Activated CD4-positive, alpha-beta T cell treated with anti-CD3 and anti-CD28 coated beads, Interleukin-2, amount 10 ng/mL, durations not matched to agents 7 days and 5 days (primary cell): ENCODE measurements at regions not wholly inside any gene's neighbourhood (a gene's known extent, or its start where the extent isn't known, plus 50 kb on each side); places are given as distances from the start of the nearest gene placed in this dataset.
"Not testable (repeated sequence)": the region's sequence is repeated elsewhere in the genome, so short reads cannot be mapped to it uniquely, and the experiment has no call there.

Experiments
- CTCF ChIA-PET: fragments of 350-600 bp; sonication (Branson Sonifier 250); formaldehyde crosslinking; loops from one replicate; lab custom pipeline; 2021; ENCODE audit warnings: antibody characterized with exemption; lab: Charles Lee
- POLR2A ChIA-PET: fragments of 350-600 bp; sonication (Branson Sonifier 250); formaldehyde crosslinking; loops from one replicate; lab custom pipeline; 2021; ENCODE audit warnings: antibody characterized with exemption; lab: Charles Lee
- DNase-seq: peaks from one replicate; pipeline ENCODE4 v3.0.0-alpha.2; 2020
- H3K27ac Mint-ChIP-seq: one replicate; pipeline ENCODE4 v1.8.0; 2021; ENCODE audit warnings: mild to moderate bottlenecking, moderate library complexity, mixed read lengths
- H3K27me3 Mint-ChIP-seq: one replicate; pipeline ENCODE4 v1.8.0; 2021; ENCODE audit warnings: mixed read lengths
- H3K36me3 Mint-ChIP-seq: one replicate; pipeline ENCODE4 v1.8.0; 2021; ENCODE audit warnings: low read depth, mixed read lengths
- H3K4me1 Mint-ChIP-seq: one replicate; pipeline ENCODE4 v1.8.0; 2021; ENCODE audit warnings: mixed read lengths
- H3K4me3 Mint-ChIP-seq: one replicate; pipeline ENCODE4 v1.8.0; 2021; ENCODE audit warnings: mild to moderate bottlenecking, moderate library complexity, mixed read lengths
- H3K9me3 Mint-ChIP-seq: one replicate; pipeline ENCODE4 v1.8.0; 2021; ENCODE audit warnings: mixed read lengths

DNA sequence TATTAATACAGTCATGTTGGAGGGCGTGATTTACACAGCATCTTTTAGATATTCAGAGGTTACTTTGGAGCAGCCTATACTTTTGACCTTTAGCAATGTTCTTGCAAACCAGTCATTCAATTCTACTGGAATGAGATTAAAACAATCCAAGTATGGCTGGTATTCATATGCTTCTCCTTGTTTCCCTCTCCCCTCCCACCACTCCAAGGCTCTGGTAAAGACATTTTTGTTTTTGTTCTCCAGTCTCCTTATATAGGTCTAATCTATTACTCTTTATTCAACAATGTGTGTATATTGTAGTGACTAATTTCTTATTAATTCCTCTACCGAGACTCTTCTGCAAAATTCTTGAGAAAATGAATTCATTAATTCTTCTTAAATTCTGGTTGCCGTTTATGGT lies 465.1 kb upstream of the ZNF337 start:
- POLR2A ChIA-PET, H3K9me3 Mint-ChIP-seq, H3K27ac Mint-ChIP-seq, H3K4me1 Mint-ChIP-seq, H3K4me3 Mint-ChIP-seq, CTCF ChIA-PET, DNase-seq, H3K27me3 Mint-ChIP-seq, H3K36me3 Mint-ChIP-seq: not testable (repeated sequence)

DNA sequence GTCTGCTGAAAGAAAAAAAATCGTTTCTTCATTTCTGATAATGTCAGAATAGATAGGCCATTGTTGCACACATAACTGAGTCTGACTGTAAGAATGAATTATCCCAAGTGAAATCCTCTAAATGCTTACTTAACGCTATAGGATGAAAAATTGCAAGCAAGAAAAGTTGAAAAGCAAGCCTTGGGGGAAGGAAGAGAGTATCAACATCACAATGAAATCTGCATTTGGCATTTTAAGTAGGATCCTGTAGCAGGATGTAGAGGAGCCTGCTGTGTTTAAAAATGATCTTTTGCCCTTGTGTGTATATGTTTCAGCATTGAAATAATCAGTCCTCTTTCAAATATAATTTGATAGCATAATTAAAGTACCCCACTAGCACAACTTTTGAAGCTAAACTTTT lies 464.3 kb upstream of the ZNF337 start:
- H3K4me1 Mint-ChIP-seq, H3K9me3 Mint-ChIP-seq, H3K27ac Mint-ChIP-seq, H3K36me3 Mint-ChIP-seq, POLR2A ChIA-PET, H3K27me3 Mint-ChIP-seq, DNase-seq, H3K4me3 Mint-ChIP-seq, CTCF ChIA-PET: not testable (repeated sequence)

DNA sequence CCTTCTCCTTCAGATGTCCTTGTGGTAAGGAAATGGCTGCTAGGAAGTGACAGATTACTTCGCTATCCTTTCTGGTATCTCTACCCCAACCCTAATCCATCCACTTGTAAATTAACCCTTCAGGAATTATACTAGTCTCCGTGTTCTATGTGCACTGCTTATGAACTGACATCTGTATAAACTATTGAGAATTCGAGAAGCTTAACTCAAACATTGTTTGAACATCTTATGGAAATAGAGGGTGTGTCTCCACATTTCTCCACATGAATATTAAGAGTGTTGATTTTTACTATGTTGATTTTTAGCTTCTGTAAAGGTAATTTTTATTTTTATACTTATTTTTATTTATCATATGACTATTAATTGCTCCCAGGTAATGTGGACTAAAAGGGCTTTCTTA lies 457.6 kb upstream of the ZNF337 start:
- POLR2A ChIA-PET: no interaction called here
- no peak for DNase-seq
- H3K36me3 Mint-ChIP-seq: no peaks in the 10 kb centered on the region

DNA sequence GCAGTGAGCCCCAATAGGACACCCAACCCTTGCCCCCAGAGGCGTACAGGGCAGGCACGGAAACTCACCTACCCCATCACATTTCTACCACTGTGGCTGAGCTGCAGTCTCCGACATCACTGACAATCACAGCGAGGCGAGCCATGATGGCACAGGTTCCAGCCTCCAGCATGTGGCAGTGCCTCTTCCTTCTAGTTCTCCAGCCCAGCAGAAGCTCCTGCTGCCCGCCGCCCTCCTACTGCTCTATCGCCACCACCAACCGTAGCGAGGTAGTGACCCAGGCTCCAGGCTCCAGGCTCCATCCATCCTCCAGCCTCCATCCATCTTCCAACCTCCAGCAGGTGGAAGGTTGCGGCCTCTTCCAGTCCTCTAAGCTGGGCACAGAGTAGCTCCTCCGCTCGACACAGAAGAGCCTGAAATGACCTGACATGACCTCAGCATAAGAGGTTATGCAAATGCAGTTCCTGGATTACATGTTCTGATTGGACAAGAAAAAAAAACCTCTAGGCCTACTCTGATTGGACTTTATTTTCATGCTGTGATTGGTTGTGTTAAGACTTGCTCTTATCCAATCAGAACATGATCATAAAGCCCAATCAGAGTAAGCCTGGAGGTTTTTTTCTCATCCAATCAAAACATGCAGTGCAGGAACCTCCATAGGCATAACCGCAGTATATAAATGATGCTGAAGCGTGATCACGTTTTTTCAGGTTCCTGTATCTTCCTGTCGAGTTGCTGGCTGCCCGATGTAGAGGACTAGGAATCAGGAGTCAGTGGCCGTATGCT lies 438.9 kb upstream of the ZNF337 start:
- H3K27me3 Mint-ChIP-seq: no peaks in the 10 kb centered on the region
- DNase-seq: no peak
- H3K27ac Mint-ChIP-seq: no peak overlapping the region
- ChIA-PET POLR2A (no interaction called here), CTCF (no interaction called here)
- no peaks in the 10 kb centered on the region for H3K4me1 Mint-ChIP-seq
- peaks cover 5% of the 10 kb centered on the region for H3K9me3 Mint-ChIP-seq
- H3K4me3 Mint-ChIP-seq: no peak overlapping the region
- no peaks in the 10 kb centered on the region for H3K36me3 Mint-ChIP-seq

More for the DNA sequence above, 457.6 kb upstream of the ZNF337 start:
- CTCF ChIA-PET: no interaction called here
- Mint-ChIP-seq H3K27me3 (no peaks in the 10 kb centered on the region), H3K4me1 (no peaks in the 10 kb centered on the region), H3K27ac (no peak overlapping the region), H3K9me3 (no peaks in the 10 kb centered on the region), H3K4me3 (no peak overlapping the region)

DNA sequence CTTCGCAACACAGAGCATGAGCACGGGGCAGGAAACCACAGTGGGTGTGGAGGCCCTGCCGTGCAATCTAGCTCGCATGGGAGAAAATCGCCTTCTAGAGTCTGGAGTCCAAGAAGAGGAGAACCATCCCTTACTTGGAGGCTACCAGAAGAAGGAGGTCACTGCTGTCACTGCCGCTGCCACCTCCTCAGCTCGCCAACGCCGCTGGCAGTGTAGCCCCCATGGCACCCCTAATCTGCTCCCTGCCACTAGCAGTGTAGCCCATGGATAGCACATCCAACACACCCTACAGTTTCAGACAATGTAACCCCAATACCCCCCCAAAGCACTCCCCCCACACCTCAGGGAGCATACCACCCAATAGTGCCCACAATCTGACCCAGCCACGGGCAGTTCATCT lies 438.0 kb upstream of the ZNF337 start:
- Mint-ChIP-seq H3K4me3 (no peak overlapping the region), H3K4me1 (no peaks in the 10 kb centered on the region), H3K36me3 (no peaks in the 10 kb centered on the region), H3K27ac (no peak overlapping the region), H3K9me3 (peaks cover 8% of the 10 kb centered on the region), H3K27me3 (no peaks in the 10 kb centered on the region)
- ChIA-PET POLR2A (no interaction called here), CTCF (no interaction called here)
- no peak for DNase-seq

DNA sequence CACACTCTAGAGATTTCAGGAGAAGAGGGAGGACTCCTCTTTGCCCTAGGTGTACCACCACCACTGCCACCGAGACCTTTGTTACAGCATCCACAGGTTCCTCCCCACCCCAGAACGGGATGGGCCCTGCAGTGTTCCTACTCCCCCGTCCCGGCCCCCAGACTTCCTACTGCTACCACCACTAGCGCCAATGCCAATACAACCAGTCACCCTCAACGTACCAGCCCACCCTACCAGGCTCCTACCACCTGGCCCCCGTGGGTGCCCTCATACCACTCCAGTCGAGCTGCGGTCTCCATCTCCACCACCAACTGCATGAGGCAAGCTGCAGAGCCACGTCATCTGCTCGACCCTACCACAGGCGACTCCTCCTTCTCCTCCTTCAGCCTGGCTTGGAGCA lies 437.1 kb upstream of the ZNF337 start:
- H3K4me1 Mint-ChIP-seq, H3K27ac Mint-ChIP-seq, POLR2A ChIA-PET, CTCF ChIA-PET, H3K9me3 Mint-ChIP-seq, H3K27me3 Mint-ChIP-seq, H3K4me3 Mint-ChIP-seq, DNase-seq, H3K36me3 Mint-ChIP-seq: not testable (repeated sequence)

DNA sequence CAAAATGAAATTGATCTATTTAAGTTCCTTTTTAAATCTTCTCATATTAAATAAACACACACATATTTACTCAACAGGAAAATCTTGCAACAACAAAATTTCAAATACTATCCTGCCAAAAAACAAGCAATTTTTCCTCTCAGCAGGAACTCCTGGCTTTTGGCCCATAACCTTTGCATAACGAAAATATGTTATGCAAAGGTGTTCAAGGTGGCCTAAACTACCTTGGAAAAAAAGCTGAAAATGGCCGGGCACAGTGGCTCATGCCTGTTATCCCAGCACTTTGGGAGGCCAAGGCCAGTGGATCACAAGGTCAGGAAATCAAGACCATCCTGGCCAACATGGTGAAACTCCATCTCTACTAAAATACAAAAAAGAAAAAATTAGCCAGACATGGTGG lies 424.3 kb upstream of the ZNF337 start:
- H3K27me3 Mint-ChIP-seq, CTCF ChIA-PET, H3K27ac Mint-ChIP-seq, H3K9me3 Mint-ChIP-seq, H3K4me1 Mint-ChIP-seq, H3K36me3 Mint-ChIP-seq, H3K4me3 Mint-ChIP-seq, POLR2A ChIA-PET, DNase-seq: not testable (repeated sequence)

DNA sequence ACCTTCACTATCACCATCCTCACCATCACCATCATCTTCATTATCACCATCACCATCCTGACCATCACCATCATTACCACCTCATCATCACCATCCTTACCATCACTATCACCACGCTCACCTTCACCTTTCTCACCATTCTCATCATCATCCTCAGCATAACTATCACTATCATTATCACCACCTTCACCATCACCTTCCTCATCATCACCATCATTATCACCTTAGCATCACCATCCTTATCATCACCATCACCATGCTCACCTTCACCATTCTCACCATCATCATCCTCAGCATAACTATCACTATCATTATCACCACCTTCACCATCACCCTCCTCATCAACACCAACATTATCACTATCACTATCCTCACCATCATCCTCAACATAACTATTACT lies 397.8 kb upstream of the ZNF337 start:
- POLR2A ChIA-PET, CTCF ChIA-PET, H3K27me3 Mint-ChIP-seq, DNase-seq, H3K27ac Mint-ChIP-seq, H3K4me3 Mint-ChIP-seq, H3K9me3 Mint-ChIP-seq, H3K4me1 Mint-ChIP-seq, H3K36me3 Mint-ChIP-seq: not testable (repeated sequence)

DNA sequence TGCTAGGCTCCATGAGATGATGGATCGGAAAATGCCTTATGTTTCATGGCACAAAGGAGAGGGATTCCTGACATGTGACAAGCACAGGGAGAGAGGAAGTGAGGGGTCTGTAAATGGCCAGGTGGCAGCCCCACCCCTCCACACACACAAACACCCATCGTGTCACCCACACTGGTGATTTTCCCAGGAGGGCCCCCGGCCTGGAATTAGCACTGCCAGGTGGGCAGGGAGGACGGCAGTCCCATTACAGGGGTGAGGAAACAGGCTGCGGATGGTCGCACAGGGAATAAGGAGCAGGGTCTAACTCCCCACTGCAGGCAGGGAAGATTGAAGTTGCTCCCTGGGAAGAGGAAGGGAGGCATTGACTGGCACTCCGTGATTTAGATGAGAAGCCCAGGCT lies 395.3 kb upstream of the ZNF337 start:
- POLR2A ChIA-PET, H3K9me3 Mint-ChIP-seq, H3K27me3 Mint-ChIP-seq, H3K36me3 Mint-ChIP-seq, H3K4me1 Mint-ChIP-seq, DNase-seq, H3K4me3 Mint-ChIP-seq, CTCF ChIA-PET, H3K27ac Mint-ChIP-seq: not testable (repeated sequence)

DNA sequence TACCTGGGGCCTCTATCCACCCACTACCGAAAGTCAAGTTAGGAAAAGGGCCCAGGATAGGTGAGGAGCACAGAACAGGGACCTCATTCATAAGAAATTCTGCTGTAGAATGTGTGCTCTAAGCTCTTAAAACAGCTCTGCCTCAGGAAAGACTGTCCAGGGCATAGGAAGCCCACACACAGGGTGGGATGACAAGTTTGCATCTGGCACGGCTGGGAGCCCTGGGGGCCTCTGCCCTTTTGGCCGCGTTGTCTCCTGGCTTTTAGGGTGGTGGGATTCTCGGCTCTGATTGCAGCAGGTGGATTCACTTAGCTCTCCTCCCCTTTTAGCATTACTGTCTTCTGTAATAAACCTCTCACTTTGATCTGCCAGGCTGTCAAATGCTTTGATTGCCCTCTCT lies 389.5 kb upstream of the ZNF337 start:
- H3K4me1 Mint-ChIP-seq, H3K4me3 Mint-ChIP-seq, H3K9me3 Mint-ChIP-seq, CTCF ChIA-PET, POLR2A ChIA-PET, H3K27ac Mint-ChIP-seq, DNase-seq, H3K36me3 Mint-ChIP-seq, H3K27me3 Mint-ChIP-seq: not testable (repeated sequence)

DNA sequence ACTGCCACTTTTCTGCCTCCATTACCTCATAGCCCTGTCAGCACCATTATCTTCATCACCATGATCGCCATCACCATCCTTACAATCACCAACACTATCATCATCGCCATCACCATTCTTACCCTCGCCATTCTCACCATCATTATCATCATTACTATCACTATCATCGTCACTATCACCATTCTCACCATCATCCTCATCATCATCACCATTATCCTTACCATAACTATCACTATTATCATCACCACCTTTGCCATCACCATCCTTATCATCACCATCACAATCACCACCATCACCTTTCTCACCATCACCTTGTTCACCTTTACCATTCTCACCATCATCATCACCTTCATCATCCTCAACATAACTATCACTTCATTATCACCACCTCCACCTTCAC lies 377.3 kb upstream of the ZNF337 start:
- H3K4me3 Mint-ChIP-seq, POLR2A ChIA-PET, H3K27me3 Mint-ChIP-seq, H3K9me3 Mint-ChIP-seq, CTCF ChIA-PET, H3K27ac Mint-ChIP-seq, H3K36me3 Mint-ChIP-seq, H3K4me1 Mint-ChIP-seq, DNase-seq: not testable (repeated sequence)

DNA sequence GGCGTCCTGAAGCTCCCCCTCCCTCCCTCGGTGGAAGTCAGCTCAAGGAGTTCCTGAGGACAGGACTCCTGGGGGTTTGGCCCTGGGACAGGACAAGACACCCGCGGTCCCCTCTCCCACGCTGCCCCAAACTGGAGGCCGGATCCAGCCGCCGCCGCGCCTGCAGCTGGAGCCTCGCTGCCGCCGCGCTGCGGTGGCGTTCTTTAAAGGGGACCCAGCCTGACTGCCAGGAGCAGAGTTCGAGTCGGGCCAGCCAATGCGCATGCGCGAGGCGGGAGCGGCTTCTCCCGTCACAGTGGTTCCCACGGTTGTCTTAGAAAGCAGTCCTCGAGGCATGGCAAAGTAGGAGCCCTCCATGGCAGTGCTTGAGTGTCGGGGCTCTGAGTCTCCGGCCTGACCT lies 362.7 kb upstream of the ZNF337 start:
- CTCF ChIA-PET, H3K27ac Mint-ChIP-seq, DNase-seq, H3K4me1 Mint-ChIP-seq, H3K9me3 Mint-ChIP-seq, H3K36me3 Mint-ChIP-seq, POLR2A ChIA-PET, H3K27me3 Mint-ChIP-seq, H3K4me3 Mint-ChIP-seq: not testable (repeated sequence)

DNA sequence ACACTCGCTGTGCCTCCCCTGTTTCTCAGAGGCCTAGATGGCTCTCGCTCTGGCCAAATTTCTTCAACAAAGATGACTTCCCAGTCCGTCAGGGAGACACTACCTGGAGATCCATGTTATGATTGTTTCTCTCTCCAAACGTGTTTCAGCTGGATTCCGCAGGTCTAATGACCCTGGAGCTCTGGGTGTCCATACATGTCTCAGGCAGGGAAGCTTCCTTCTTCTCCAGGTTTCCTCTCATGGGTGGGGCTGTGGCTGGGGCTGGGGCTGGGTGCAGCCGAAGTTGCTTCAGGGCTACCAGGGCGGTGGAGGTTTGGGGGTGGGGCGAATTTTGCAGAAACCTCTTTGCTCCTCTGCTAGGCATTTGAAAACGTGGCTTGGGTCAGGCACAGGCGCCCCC lies 361.8 kb upstream of the ZNF337 start:
- H3K27ac Mint-ChIP-seq, H3K4me3 Mint-ChIP-seq, H3K27me3 Mint-ChIP-seq, CTCF ChIA-PET, H3K4me1 Mint-ChIP-seq, H3K36me3 Mint-ChIP-seq, DNase-seq, H3K9me3 Mint-ChIP-seq, POLR2A ChIA-PET: not testable (repeated sequence)

DNA sequence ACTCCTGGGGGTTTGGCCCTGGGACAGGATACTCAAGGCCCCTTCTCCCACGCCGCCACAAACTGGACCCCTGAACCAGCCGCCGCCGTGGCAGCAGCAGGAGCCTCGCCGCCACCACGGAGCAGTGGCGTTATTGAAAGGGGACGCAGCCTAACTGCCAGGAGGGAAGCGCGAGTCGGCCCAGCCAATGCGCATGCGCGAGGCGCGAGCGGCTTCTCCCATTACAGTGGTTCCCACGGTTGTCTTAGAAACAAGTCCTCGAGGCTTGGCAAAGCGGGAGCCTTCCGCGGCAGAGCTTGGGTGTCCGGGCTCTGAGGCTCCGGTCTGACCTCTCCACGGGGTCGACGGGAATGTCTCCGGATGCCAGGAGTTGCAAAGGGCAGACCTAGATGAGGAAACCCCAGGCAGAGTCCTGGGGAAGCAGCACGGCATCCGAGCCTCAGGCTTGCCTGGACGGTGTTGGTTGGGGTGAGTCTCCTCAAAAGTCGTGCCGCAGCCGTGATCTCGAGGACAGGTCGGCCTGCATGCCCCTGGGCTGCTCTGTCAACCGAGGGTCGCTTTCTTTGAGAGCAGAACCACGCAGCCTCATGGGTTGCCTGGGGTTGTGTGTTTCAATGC lies 360.6 kb upstream of the ZNF337 start:
- POLR2A ChIA-PET, H3K9me3 Mint-ChIP-seq: not testable (repeated sequence)

More for the DNA sequence above, 360.6 kb upstream of the ZNF337 start:
- H3K27me3 Mint-ChIP-seq, H3K27ac Mint-ChIP-seq, CTCF ChIA-PET, H3K4me1 Mint-ChIP-seq, H3K36me3 Mint-ChIP-seq, DNase-seq, H3K4me3 Mint-ChIP-seq: not testable (repeated sequence)
